AG09319 (cell line): ENCODE measurements at regions not wholly inside any gene's neighbourhood (a gene's known extent, or its start where the extent isn't known, plus 50 kb on each side); places are given as distances from the start of the nearest gene placed in this dataset.

Source experiments
- DNase-seq: peaks from one replicate; pipeline ENCODE4 v3.0.0-alpha.2; 2010; ENCODE audit warnings: low read depth; ENCODE audit errors: extremely low read depth
- CTCF ChIP-seq: IDR thresholded peaks from 2 replicates; pipeline ENCODE4 v1.5.1; 2011; ENCODE audit warnings: low read depth, mild to moderate bottlenecking, inconsistent platforms, low read length, moderate library complexity

- no peak for DNase-seq
- TF ChIP-seq CTCF, result no peak
Observed at GRCh38 chr12:43288671-43289425, 263.2 kb downstream of the ADAMTS20 start.

GRCh38 chr12:43287706-43288383 is 264.2 kb downstream of the ADAMTS20 start:
- TF ChIP-seq CTCF, result no peak
- DNase-seq, result no peak

GRCh38 chr12:43286986-43287385 is 265.0 kb downstream of the ADAMTS20 start:
- TF ChIP-seq CTCF, result no peak
- no peak for DNase-seq

- no peak for TF ChIP-seq CTCF
Observed at GRCh38 chr12:43285159-43285598, 266.8 kb downstream of the ADAMTS20 start.

GRCh38 chr12:43284486-43285158 is 267.4 kb downstream of the ADAMTS20 start:
- TF ChIP-seq CTCF, result no peak
- DNase-seq, result no peak

More at GRCh38 chr12:43285159-43285598, 266.8 kb downstream of the ADAMTS20 start:
- DNase-seq, result peak; percentile 27

GRCh38 chr12:43283206-43283605 is 268.8 kb downstream of the ADAMTS20 start:
- DNase-seq, result no peak
- TF ChIP-seq CTCF, result no peak

GRCh38 chr12:43282106-43282505 is 269.9 kb downstream of the ADAMTS20 start:
- DNase-seq, result no peak
- peak; percentile 41 for TF ChIP-seq CTCF
